GM12891 (cell line): ENCODE measurements at regions not wholly inside any gene's neighbourhood (a gene's known extent, or its start where the extent isn't known, plus 50 kb on each side); places are given as distances from the start of the nearest gene placed in this dataset.

ENCODE experiments used
- POLR2A ChIP-seq: IDR thresholded peaks from 2 replicates; pipeline ENCODE4 v1.6.1; 2011; ENCODE audit warnings: low read depth, low read length, control low read depth
- POLR2AphosphoS5 ChIP-seq: IDR thresholded peaks from 2 replicates; pipeline ENCODE4 v1.6.1; 2011; ENCODE audit warnings: low read depth, low read length, control low read depth

DNA sequence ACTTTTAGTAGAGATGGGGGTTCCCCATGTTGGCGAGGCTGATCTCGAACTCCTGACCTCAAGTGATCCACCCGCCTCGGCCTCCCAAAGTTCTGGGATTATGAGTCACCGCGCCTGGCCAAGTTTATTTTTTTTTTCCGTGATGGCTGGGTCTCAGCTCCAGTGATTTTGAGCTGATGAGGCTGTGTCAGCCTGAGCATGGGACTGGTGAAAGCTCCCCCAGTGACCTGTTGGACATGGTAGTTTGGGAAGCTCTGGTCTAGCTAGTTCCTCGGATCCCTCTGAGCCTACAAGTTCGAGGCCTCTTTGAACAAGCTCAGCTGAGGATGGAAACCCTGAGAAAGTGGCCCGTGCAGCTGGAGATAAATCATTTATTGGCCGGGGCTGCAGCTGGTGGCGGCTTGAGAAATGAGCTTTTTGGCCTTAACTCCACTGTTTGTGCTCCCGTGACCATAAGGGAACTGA, 126.8 kb downstream of the SNX5 start:
- TF ChIP-seq POLR2A (no peak), POLR2AphosphoS5 (no peak)
